ENCODE measurements at regions not wholly inside any gene's neighbourhood (a gene's known extent, or its start where the extent isn't known, plus 50 kb on each side); places are given as distances from the start of the nearest gene placed in this dataset.

DNA sequence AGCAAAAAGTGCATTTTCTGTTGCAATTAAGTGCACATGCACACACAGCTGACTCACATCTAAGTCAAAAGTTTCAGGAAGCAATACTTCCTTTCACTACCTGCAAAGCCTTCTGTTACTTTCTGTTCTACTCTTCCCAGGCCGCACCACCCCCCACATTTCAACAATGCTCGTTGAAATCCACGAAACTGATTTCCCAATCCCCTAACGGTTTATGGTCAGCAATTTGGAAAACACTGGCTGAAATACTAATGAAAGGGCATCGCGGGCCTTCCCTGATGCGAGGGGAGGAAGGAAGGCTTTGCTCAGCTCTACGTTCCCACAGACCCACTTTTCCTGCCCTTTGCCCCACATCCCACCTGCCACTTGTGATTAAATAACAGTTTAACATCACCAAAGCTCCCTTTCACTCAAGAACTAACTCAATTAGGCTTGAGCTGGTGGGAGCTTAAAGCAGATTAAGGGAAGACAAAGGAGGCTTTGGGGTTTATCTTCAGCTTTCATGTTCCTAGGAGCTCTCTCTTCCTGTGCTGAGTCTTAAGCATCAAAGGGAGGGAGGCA lies 243.2 kb upstream of the RAB4A start:
- no peak for DNase-seq (ENCODE audit: low read depth in 2 of 2, low spot score in 1 of 2)

DNA sequence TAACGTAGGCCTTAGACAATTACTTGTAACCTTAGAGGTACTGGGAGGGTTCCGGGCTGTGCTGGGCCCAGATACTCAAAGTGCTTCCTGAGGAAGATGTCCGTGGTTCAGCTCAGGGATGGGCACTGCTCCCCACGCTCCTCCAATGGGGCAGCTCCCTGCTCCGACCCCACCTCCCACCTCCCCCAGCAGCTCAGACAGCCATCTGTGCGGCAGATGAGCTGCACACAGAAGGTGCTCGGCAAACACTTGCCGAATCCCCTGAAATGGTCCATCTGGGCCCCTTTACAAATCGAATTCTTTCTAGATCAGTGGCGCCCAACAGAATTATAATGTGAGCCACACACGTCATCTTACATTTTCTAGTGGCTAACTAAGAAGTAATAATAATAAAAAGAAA lies 242.4 kb upstream of the RAB4A start:
- DNase-seq (ENCODE audit: low read depth in 2 of 2, low spot score in 1 of 2) = no peak

GRCh38 chr1:229028987-229029878 lies 241.7 kb upstream of the RAB4A start:
- no peak for DNase-seq (ENCODE audit: low read depth in 2 of 2, low spot score in 1 of 2)

GRCh38 chr1:229029879-229030235 lies 241.1 kb upstream of the RAB4A start:
- DNase-seq (ENCODE audit: low read depth in 2 of 2, low spot score in 1 of 2) = no peak

GRCh38 chr1:229030630-229031029 lies 240.3 kb upstream of the RAB4A start:
- DNase-seq (ENCODE audit: low read depth in 2 of 2, low spot score in 1 of 2) = no peak

- no peak for DNase-seq (ENCODE audit: low read depth in 2 of 2, low spot score in 1 of 2)
Observed at GRCh38 chr1:229031061-229031460, 239.8 kb upstream of the RAB4A start.

GRCh38 chr1:229031481-229032341 lies 239.2 kb upstream of the RAB4A start:
- no peak for DNase-seq (ENCODE audit: low read depth in 2 of 2, low spot score in 1 of 2)

- no peak for DNase-seq (ENCODE audit: low read depth in 2 of 2, low spot score in 1 of 2)
Observed at GRCh38 chr1:229032375-229032774, 238.5 kb upstream of the RAB4A start.

- no peak for DNase-seq (ENCODE audit: low read depth in 2 of 2, low spot score in 1 of 2)
Observed at GRCh38 chr1:229033480-229033879, 237.4 kb upstream of the RAB4A start.

- DNase-seq (ENCODE audit: low read depth in 2 of 2, low spot score in 1 of 2) = no peak
Observed at GRCh38 chr1:229034342-229034741, 236.6 kb upstream of the RAB4A start.

- no peak for DNase-seq (ENCODE audit: low read depth in 2 of 2, low spot score in 1 of 2)
Observed at GRCh38 chr1:229035054-229035747, 235.7 kb upstream of the RAB4A start.

- no peak for DNase-seq (ENCODE audit: low read depth in 2 of 2, low spot score in 1 of 2)
Observed at GRCh38 chr1:229035748-229036082, 235.2 kb upstream of the RAB4A start.

DNA sequence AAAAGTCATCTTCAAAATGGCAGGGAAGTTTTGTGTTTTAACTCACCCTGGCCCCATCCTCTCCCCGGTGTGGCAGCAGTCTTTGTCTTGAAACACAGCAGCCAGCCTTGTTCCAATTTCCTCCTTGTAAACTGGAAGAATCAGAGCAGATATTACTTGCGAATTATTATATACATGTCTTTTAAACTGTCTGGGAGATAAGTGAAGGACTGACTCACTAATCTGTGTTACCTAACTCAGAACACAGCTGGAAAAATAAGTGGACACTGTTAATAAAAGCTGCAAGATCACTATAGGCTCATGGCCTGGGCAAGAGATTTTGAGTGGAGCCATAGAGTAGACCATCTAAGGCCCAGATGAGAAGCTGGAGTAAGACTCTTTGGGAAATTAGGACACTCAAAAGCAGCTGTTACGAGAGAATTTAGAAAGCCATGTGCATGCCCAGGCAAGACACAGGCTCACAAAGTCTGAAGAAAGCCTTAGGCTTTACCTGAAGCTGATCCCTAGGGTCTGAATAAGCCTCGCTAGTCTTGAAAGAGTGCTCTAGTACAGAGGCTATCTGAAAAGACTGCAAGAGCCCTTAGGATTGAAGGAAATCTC lies 233.0 kb upstream of the RAB4A start:
- no peak for DNase-seq (ENCODE audit: low read depth in 2 of 2, low spot score in 1 of 2)

DNA sequence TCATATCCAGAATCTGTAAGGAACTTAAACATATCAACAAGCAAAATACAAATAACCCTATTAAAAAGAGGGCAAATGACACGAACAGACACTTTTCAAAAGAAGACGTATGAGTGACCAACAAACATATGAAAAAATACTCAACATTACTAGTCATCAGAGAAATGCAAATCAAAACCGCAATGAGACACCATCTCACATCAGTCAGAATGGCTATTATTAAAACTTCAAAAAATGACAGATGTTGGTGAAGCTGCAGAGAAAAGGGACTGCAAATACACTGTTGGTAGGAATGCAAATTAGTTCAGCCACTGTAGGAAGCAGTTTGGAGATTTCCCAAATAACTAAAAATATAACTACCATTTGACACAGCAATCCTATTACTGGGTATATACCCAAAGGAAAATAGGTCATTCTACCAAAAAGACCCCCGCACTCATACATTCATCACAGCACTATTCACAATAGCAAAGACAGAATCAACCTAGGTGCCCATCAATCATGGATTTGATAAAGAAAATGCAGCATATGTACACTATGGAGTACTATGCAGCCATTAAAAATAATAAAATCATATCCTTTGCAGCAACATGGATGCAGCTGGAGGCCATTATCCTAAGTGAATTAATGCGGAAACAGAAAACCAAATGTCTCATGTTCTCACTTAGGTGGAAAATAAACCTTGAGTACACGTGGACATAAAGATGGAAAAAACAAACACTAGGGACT lies 230.1 kb upstream of the RAB4A start:
- DNase-seq (ENCODE audit: low read depth in 2 of 2, low spot score in 1 of 2) = no peak

DNA sequence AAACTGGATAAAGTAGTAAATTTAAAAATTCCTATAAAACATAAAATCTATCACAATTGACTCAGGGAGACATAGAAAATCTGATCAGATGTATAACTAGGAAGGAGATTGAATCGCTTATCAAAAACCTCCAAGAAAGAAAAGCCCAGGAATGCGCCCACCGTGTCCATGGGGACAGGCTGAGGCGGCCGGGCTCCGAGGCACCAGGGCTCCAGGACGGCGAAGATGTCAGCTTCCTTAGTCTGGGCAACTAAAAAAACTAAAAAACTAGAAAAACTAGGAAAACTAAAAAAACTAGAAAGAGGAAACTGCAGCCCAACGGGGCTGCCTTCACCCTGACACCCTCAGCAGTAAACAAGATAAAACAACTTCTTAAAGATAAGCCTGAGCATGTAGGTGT lies 229.0 kb upstream of the RAB4A start:
- no peak for DNase-seq (ENCODE audit: low read depth in 2 of 2, low spot score in 1 of 2)

GRCh38 chr1:229042482-229042881 lies 228.4 kb upstream of the RAB4A start:
- DNase-seq (ENCODE audit: low read depth in 2 of 2, low spot score in 1 of 2) = no peak

DNA sequence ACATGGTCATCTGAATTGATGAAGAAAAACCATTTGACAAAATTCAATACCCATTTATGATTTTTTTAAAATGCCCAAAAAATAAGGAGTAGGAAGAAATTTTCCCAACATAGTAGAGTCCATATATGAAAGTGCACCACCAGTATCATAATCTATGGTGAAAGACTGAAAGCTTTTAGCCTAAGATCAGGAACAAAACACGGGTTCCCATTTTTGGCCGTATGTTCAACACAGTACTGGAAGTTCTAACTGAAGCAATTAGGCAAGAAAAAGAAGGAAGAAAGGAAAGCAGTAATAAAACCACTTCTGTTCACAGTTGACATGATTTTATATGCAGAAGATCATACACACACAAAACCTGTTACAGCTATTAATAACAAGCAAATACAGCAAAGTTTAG lies 227.8 kb upstream of the RAB4A start:
- no peak for DNase-seq (ENCODE audit: low read depth in 2 of 2, low spot score in 1 of 2)

- no peak for DNase-seq (ENCODE audit: low read depth in 2 of 2, low spot score in 1 of 2)
Observed at GRCh38 chr1:229046251-229046853, 224.6 kb upstream of the RAB4A start.

DNA sequence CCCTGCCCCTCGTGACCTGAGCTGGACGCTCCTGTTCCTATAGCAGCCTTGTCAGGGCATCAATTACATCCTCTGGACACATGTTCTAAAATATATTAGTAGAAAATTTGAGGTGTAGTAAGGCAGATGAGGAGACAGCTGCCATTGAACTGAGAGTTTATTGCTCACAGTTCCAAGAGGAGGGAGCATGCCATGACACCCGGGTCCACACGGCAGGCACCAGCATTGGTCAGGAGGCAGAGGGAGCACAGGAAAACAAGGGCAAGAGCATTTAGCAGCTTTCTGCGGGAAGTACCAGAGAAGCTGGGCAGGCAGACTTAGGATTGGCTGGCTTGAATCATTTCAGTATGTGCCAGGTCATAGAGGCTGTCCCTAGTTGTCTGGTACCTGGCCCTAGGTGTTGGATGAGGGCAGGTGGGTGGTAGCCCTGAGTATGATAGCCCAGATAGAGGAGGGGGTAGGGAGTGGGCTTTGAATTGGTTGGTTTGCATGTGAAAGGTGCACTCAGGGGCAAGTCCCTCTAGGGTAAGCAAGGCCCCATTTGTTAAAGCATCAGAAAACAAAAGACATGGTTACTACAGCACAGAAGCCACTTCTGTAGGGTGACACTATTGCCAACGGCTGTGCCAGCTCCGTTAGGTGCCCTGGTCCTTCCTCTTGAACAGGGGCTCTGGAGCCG lies 223.6 kb upstream of the RAB4A start:
- DNase-seq (ENCODE audit: low read depth in 2 of 2, low spot score in 1 of 2) = no peak

Data from stimulated activated CD8-positive, alpha-beta memory T cell treated with anti-CD3 and anti-CD28 coated beads, Interleukin-4, amount 100 ng/mL, for 4 hours (primary cell).